ENCODE measurements at regions not wholly inside any gene's neighbourhood (a gene's known extent, or its start where the extent isn't known, plus 50 kb on each side); places are given as distances from the start of the nearest gene placed in this dataset.

DNA sequence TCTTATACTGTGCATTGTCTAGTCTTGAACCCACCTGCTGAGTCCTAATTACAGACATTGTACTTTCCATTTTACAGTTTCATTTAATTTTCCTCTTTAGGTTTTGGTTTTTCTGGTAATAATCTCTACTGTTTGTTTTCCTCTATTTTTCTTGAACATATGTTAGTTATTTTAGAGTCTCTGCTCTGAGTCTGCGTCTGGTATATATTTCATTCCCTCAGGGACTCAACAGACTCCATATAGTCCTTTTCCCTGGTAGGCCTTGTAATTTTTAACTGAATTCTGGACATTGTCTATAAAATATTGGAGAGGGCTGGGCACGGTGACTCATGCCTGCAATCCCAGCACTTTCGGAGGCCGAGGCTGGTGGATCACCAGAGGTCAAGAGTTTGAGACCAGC, 121.8 kb upstream of the STOX2 start:
- BruUV-seq (replicated peaks), result no TSS peak
- Histone ChIP-seq H3K4me1 (ENCODE audit: insufficient read depth, low read length, poor library complexity, severe bottlenecking) (no peaks in the 10 kb centered on the region), H3K27me3 (replicated peaks; ENCODE audit: insufficient read depth, low read depth, low read length, poor library complexity) (no peaks in the 10 kb centered on the region), H3K27ac (ENCODE audit: low read depth, low read length, poor library complexity, severe bottlenecking) (no peak overlapping the region), H3K36me3 (ENCODE audit: insufficient read depth, low read length, poor library complexity, severe bottlenecking) (no peaks in the 10 kb centered on the region), H3K4me3 (ENCODE audit: low read depth, low read length, poor library complexity, severe bottlenecking) (no peak overlapping the region), H3K9me3 (ENCODE audit: low read depth, low read length, poor library complexity, severe bottlenecking) (no peaks in the 10 kb centered on the region)
- DNase-seq (ENCODE audit: low spot score), result no peak
- ChIA-PET POLR2A (ENCODE audit: low non-redundant PET) (no interaction called here), CTCF (no interaction called here)
- no peak for TF ChIP-seq EZH2 (IDR thresholded peaks at IDR 0.05; ENCODE audit: borderline replicate concordance, low read depth, low read length, poor library complexity, severe bottlenecking)
- no peak for TF ChIP-seq CTCF (conservative IDR thresholded peaks at IDR 0.05; ENCODE audit: low read depth, low read length)
- intact Hi-C loops (cut with micrococcal nuclease; ENCODE audit: unreplicated experiment), result no loop called here

- no peak for DNase-seq (ENCODE audit: low spot score)
- Histone ChIP-seq H3K27me3 (replicated peaks; ENCODE audit: insufficient read depth, low read depth, low read length, poor library complexity) (no peaks in the 10 kb centered on the region), H3K27ac (ENCODE audit: low read depth, low read length, poor library complexity, severe bottlenecking) (no peak overlapping the region), H3K36me3 (ENCODE audit: insufficient read depth, low read length, poor library complexity, severe bottlenecking) (no peaks in the 10 kb centered on the region), H3K4me3 (ENCODE audit: low read depth, low read length, poor library complexity, severe bottlenecking) (no peak overlapping the region), H3K9me3 (ENCODE audit: low read depth, low read length, poor library complexity, severe bottlenecking) (no peaks in the 10 kb centered on the region), H3K4me1 (ENCODE audit: insufficient read depth, low read length, poor library complexity, severe bottlenecking) (no peaks in the 10 kb centered on the region)
- intact Hi-C loops (cut with micrococcal nuclease; ENCODE audit: unreplicated experiment), result no loop called here
- TF ChIP-seq EZH2 (IDR thresholded peaks at IDR 0.05; ENCODE audit: borderline replicate concordance, low read depth, low read length, poor library complexity, severe bottlenecking) (no peak), CTCF (conservative IDR thresholded peaks at IDR 0.05; ENCODE audit: low read depth, low read length) (no peak)
- no TSS peak for BruUV-seq (replicated peaks)
- CTCF ChIA-PET, result no interaction called here
- POLR2A ChIA-PET (ENCODE audit: low non-redundant PET), result no interaction called here
These were observed 121.0 kb upstream of the STOX2 start for GRCh38 chr4:183783991-183784553.

- Histone ChIP-seq H3K4me1 (ENCODE audit: insufficient read depth, low read length, poor library complexity, severe bottlenecking) (no peaks in the 10 kb centered on the region), H3K27ac (ENCODE audit: low read depth, low read length, poor library complexity, severe bottlenecking) (no peak overlapping the region), H3K36me3 (ENCODE audit: insufficient read depth, low read length, poor library complexity, severe bottlenecking) (no peaks in the 10 kb centered on the region), H3K4me3 (ENCODE audit: low read depth, low read length, poor library complexity, severe bottlenecking) (no peak overlapping the region), H3K27me3 (replicated peaks; ENCODE audit: insufficient read depth, low read depth, low read length, poor library complexity) (no peaks in the 10 kb centered on the region), H3K9me3 (ENCODE audit: low read depth, low read length, poor library complexity, severe bottlenecking) (peaks cover 4% of the 10 kb centered on the region)
- no peak for TF ChIP-seq EZH2 (IDR thresholded peaks at IDR 0.05; ENCODE audit: borderline replicate concordance, low read depth, low read length, poor library complexity, severe bottlenecking)
- no peak for TF ChIP-seq CTCF (conservative IDR thresholded peaks at IDR 0.05; ENCODE audit: low read depth, low read length)
- no peak for DNase-seq (ENCODE audit: low spot score)
- ChIA-PET CTCF (no interaction called here), POLR2A (ENCODE audit: low non-redundant PET) (no interaction called here)
- intact Hi-C loops (cut with micrococcal nuclease; ENCODE audit: unreplicated experiment), result no loop called here
- BruUV-seq (replicated peaks), result no TSS peak
These were observed 116.7 kb upstream of the STOX2 start for GRCh38 chr4:183788308-183788905.
